C4-2B (cell line): ENCODE measurements at regions not wholly inside any gene's neighbourhood (a gene's known extent, or its start where the extent isn't known, plus 50 kb on each side); places are given as distances from the start of the nearest gene placed in this dataset.

ENCODE experiments used
- H3K27ac ChIP-seq: fragments of 450-650 bp; 2 replicates; pipeline ENCODE4 v1.5.1; 2017
- ZFX ChIP-seq: fragments of 450-650 bp; IDR thresholded peaks from 2 replicates; pipeline ENCODE4 v1.6.1; 2017
- TF ChIP-seq, protein P1 (sequence below): fragments of 450-650 bp; conservative IDR thresholded peaks from 2 replicates; pipeline ENCODE4 v1.5.1; 2017; ENCODE audit warnings: mild to moderate bottlenecking

DNA sequence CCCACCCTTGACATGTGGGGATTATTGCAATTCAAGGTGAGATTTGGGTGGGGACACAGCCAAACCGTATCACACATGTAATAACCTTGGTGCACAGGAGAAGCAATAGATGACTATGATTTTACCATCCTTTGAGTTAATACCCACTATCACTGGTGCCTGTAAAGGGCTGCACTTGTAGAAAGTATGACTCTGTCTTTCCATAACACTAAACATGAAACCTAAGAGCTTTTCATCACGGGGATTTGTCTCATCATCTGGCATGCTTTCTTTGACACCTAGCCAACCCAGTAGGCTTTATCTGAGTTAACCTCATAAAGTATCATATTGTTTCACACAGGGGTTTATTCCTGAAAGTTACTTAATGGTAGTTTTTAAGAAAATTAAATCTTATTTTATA lies 188.9 kb upstream of the TNC start:
- H3K27ac ChIP-seq: no peak overlapping the region
- TF ChIP-seq ZFX: no peak
- TF ChIP-seq, protein P1, sequence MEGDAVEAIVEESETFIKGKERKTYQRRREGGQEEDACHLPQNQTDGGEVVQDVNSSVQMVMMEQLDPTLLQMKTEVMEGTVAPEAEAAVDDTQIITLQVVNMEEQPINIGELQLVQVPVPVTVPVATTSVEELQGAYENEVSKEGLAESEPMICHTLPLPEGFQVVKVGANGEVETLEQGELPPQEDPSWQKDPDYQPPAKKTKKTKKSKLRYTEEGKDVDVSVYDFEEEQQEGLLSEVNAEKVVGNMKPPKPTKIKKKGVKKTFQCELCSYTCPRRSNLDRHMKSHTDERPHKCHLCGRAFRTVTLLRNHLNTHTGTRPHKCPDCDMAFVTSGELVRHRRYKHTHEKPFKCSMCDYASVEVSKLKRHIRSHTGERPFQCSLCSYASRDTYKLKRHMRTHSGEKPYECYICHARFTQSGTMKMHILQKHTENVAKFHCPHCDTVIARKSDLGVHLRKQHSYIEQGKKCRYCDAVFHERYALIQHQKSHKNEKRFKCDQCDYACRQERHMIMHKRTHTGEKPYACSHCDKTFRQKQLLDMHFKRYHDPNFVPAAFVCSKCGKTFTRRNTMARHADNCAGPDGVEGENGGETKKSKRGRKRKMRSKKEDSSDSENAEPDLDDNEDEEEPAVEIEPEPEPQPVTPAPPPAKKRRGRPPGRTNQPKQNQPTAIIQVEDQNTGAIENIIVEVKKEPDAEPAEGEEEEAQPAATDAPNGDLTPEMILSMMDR: no peak

DNA sequence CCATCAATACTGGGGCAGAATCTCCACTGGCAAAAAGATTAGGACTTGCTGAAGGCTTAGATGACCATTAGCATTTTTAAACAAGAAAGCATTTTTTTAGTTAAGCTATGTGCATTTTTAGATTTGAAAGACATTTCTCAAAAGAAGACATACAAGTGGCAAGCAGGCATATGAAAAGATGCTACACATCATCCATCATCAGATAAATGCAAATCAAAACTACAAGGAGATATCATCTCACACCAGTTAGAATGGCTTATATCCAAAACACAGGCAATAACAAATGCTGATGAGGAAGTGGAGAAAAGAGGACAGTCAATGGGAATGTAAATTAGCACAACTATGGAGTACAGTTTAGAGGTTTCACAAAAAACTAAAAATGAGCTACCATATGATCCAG lies 195.6 kb upstream of the TNC start:
- TF ChIP-seq ZFX: no peak
- TF ChIP-seq, protein P1: no peak

DNA sequence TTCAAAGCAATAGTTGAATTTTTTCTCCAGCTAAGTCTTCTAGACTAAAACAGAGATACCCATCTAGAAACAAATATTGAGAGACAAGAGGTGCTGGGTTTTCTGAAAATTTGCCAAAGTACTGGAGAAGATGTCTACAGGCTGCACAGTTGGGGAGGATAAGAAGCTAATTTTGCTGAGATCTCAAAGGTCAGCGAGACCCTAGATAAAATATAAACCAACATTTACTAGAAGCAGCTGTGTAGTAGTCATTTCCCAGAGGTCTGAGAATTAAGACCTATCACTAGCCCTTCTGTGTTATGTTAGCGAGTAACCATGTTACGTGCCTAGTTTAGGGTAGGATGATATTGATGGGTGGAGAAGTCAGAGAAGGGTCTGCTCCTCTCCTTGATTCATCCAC lies 208.5 kb upstream of the TNC start:
- no peak overlapping the region for H3K27ac ChIP-seq
- TF ChIP-seq, protein P1: no peak
- no peak for TF ChIP-seq ZFX

More for the DNA sequence above, 195.6 kb upstream of the TNC start:
- H3K27ac ChIP-seq: no peak overlapping the region

DNA sequence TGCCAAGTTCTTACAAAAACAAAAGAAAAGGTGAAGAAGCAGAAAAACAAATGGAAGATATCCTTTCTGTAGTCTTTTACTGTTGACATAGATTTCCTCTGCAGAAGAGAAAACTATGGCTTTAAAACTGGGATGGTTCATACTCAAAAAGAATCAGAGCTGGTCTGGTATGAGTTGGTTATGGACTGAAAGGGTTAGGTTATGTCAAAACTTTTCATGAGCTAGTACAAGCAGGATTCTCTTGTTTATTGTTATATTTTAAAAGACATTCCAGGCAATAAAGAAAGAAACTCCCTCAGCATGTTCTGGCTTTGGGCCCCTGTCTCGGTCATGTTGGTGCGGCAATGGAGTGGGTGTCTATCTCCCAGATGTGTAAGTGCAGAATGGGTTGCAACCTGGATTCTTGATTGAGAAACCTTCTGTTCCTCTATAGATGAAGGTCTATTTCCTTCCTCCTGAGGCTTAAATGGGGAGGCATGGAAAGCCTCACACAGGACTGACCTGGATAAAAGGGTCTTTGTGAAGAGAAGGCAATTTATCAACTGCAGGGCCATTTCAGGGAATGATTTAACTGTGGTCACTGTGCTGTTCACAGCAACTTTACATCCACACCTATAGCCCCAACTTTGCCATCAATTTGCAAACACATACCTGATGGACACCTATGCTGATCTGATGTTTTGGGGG lies 209.6 kb upstream of the TNC start:
- TF ChIP-seq, protein P1: no peak
- TF ChIP-seq ZFX: no peak
- no peak overlapping the region for H3K27ac ChIP-seq

DNA sequence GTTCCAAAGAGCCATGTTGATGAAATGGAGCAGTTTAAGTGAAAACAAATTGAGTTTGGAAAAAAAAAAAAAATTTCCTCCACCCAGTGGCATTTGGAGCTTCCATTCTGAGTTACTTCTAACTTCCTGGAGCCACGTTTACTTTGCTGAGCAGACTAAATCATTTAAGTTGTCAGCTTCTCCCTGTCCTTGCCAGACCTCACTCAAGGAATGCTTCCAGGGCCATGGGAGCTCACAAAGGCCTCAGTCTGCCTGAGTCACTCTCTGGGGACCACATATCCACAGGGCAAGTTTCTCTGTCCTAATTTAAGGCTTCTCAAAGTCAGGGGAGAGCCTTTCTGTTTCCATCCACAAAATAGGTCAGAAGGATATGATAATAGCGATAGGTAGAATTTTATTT lies 210.3 kb upstream of the TNC start:
- H3K27ac ChIP-seq: no peak overlapping the region
- TF ChIP-seq, protein P1: no peak
- no peak for TF ChIP-seq ZFX

DNA sequence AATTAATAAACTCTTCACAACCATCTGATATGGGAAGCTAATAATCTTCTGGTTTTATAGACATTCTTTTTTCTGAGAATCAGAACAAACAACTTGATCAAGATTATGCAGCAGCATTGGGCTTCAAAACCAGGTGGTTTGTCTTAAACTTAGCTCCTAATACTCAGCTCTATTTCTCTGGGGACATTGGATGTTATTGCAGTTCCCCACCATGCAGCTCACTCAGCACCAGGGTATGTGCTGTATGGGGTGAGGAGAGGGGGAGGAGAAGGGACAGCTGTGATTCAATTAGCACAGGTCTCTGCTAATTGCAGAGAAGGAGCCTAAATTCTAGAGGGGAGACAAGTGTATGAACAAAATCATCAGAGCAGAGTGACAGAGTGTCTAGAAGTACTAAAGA lies 210.7 kb upstream of the TNC start:
- no peak overlapping the region for H3K27ac ChIP-seq
- TF ChIP-seq, protein P1: no peak
- TF ChIP-seq ZFX: no peak

DNA sequence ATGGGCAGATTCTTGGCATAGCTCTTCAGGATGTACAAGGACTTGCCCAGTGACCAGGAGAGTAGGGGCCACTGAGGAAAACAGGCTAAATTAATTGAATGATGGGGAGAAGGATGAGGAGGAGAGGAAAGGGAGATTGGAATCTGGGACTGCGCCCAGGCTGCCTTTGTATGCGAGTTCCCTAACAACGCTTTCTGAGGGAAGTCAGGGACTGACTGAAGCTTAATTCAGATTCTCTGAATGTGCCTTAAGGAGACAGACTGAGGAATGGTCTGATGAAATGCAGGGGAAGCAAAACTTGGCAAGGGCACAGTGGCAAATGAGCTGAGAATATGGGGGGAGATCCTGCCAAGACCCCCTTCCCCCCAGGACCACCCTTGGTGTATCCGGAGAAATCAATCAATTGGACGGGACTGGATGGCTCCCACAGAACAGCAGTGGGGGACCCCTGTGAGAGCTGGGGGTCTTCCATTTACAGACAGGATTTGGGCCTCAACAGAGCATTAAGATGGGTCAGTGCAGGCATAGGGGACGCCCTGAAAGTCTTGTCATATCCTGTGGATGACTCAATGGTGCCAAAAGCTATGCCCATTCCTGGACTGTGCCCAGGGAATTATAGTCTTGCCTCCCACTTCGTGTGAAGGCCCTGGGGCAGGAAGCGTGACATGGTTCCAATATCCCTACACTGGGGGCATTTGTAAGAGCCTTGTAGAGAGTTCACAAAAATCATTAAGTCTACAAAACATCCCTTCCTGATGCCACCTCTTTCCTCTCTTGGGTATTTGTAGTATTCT lies 215.5 kb upstream of the TNC start:
- no peak overlapping the region for H3K27ac ChIP-seq
- TF ChIP-seq, protein P1: no peak
- TF ChIP-seq ZFX: no peak
